ENCODE measurements at regions not wholly inside any gene's neighbourhood (a gene's known extent, or its start where the extent isn't known, plus 50 kb on each side); places are given as distances from the start of the nearest gene placed in this dataset.
"Not testable (repeated sequence)": the region's sequence is repeated elsewhere in the genome, so short reads cannot be mapped to it uniquely, and the experiment has no call there.

DNA sequence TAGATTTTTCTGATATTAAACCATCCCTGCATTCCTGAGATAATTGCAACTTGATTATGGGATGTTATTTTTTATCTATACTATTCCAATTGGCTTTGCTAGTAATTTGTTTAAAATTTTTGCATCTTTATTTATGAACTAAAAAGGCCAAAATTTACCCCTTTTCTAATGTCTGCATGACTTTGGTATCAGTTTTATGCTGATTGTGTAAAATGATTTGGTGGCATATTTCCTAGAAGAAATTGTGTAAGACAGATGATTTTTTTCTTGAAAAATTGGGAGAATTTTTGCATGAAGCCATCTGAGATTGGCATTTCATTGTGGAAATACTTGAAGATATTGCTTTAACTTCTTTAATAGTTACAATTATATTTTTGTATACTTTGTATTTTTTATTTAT, 183.8 kb upstream of the TBL1XR1 start:
- TF ChIP-seq, protein P1, sequence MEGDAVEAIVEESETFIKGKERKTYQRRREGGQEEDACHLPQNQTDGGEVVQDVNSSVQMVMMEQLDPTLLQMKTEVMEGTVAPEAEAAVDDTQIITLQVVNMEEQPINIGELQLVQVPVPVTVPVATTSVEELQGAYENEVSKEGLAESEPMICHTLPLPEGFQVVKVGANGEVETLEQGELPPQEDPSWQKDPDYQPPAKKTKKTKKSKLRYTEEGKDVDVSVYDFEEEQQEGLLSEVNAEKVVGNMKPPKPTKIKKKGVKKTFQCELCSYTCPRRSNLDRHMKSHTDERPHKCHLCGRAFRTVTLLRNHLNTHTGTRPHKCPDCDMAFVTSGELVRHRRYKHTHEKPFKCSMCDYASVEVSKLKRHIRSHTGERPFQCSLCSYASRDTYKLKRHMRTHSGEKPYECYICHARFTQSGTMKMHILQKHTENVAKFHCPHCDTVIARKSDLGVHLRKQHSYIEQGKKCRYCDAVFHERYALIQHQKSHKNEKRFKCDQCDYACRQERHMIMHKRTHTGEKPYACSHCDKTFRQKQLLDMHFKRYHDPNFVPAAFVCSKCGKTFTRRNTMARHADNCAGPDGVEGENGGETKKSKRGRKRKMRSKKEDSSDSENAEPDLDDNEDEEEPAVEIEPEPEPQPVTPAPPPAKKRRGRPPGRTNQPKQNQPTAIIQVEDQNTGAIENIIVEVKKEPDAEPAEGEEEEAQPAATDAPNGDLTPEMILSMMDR (IDR thresholded peaks at IDR 0.05; ENCODE audit: insufficient read depth, low read depth, low read length): no peak
- no peak for DNase-seq (ENCODE audit: low read depth)
- no peak overlapping the region for H3K4me3 ChIP-seq (ENCODE audit: low read depth, low read length)

DNA sequence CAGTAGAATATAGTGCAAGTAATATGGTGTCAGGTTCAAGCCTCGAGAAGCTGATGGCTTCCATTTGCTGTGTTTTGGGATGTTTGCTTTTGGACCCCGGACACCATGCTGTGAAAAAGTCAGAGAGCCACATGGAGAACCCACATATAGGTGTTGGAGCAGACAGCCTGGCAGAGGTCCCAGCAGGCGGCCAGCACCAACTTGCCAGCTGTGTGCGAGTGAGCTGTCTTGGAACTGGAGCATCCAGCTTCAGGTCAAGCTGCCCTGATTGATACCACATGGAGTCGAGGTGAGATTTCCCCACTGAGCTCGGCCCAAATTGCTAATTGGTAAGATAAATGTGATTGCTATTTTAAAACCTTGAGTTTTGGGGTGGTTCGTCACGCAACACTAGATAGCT, 185.7 kb upstream of the TBL1XR1 start:
- DNase-seq (ENCODE audit: low read depth): no peak
- H3K4me3 ChIP-seq (ENCODE audit: low read depth, low read length): no peak overlapping the region
- TF ChIP-seq, protein P1 (IDR thresholded peaks at IDR 0.05; ENCODE audit: insufficient read depth, low read depth, low read length): no peak

DNA sequence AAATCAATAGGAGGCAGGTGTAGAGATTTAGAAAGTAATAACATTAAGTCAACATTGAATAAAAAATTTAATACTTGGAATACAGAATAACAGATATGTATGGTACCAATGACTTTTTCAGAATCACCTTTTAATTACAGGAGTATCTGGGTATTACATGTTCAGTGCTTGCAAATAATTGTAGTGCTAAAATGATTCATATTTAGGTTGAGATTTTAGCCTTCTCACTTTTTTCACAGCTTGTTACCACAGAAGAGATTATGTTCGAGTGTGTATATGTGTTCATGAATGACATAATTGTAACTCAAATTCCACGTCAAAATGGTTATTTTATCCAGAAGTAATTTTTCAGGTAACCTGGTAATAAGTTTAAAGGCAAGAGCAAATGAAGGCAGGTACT, 187.9 kb upstream of the TBL1XR1 start:
- no peak for DNase-seq (ENCODE audit: low read depth)
- TF ChIP-seq, protein P1 (IDR thresholded peaks at IDR 0.05; ENCODE audit: insufficient read depth, low read depth, low read length): no peak
- no peak overlapping the region for H3K4me3 ChIP-seq (ENCODE audit: low read depth, low read length)

DNA sequence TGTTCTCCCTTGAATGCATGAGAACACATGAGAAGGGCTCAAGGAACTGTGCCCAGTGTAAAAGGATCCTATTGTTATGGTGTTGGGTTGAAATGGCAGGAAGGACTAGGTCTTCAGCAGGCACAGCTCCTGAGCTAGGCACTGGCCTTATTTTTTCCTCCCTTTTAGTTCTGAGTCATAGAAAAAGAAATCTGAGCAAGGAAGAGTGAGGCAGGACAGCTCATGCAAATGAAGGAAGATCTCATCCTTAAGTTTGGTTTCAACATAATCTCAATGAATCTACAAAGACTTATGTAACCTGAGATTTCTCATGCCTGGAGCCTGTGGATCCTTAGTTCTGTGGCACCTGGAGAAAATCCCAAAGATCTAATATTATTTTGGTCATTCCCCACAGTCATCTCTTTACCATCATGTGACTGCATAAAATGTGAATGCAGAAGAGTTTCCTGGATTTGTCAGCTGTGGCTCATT, 188.6 kb upstream of the TBL1XR1 start:
- DNase-seq (ENCODE audit: low read depth): peak; percentile 43
- TF ChIP-seq, protein P1 (IDR thresholded peaks at IDR 0.05; ENCODE audit: insufficient read depth, low read depth, low read length): no peak
- H3K4me3 ChIP-seq (ENCODE audit: low read depth, low read length): no peak overlapping the region

DNA sequence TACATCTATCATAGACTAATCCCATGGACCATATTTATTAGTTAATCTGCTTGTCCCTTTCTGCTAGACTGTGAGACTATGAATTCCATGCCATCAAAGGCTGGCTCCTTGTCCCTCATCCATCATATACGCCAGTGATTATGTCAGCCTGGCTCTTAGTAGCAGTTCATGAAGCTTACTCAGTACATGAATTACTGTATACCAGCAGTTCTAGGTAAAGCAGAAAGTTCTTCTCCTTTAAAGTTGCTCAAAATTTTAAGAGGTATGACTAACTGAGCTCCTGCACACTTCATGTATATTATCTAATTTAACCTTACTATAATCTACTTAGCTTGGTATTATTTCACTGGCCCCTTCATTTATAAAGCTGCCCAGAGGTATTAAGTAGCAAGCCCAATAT, 190.9 kb upstream of the TBL1XR1 start:
- H3K4me3 ChIP-seq (ENCODE audit: low read depth, low read length): no peak overlapping the region
- DNase-seq (ENCODE audit: low read depth): no peak
- TF ChIP-seq, protein P1 (IDR thresholded peaks at IDR 0.05; ENCODE audit: insufficient read depth, low read depth, low read length): no peak

DNA sequence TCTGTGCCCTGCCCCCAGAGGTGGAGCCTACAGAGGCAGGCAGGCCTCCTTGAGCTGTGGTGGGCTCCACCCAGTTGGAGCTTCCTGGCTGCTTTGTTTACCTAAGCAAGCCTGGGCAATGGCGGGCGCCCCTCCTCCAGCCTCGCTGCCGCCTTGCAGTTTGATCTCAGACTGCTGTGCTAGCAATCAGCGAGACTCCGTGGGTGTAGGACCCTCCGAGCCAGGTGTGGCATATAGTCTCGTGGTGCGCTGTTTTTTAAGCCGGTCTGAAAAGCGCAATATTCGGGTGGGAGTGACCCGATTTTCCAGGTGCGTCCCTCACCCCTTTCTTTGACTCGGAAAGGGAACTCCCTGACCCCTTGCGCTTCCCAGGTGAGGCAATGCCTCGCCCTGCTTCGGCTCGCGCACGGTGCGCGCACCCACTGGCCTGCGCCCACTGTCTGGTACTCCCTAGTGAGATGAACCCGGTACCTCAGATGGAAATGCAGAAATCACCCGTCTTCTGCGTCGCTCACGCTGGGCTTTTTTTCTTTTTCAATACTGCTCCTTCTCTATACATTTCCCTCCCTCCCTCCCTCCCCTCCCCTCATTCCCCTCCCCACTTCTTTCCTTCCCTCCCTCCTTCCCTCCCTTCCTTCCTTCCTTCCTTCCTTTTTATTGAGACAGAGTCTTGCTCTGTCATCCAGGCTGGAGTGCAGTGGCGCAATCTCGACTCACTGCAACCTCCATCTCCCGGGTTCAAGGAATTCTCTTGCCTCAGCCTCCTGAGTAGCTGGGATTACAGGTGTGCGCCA, 197.1 kb upstream of the TBL1XR1 start:
- H3K4me3 ChIP-seq (ENCODE audit: low read depth, low read length): peak overlapping the region; percentile 35
- DNase-seq (ENCODE audit: low read depth): not testable (repeated sequence)

DNA sequence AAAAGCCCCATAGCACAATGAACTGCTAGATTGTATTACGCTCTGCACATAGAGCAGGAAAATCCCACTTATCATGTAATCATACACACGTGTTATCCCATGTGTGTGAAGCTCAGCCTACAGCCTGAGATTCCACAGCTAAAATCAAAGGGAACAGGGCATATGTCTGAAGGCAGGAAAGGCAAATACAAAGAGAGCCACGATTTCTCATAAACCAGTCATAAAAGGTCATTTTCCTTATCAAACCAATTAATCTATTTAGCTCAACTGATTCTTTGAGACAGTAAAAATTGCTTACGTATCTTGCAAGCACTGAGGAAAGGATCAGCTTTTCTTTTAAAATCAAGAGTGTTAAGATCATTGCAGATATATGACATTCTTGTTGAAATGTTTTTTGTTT, 199.5 kb upstream of the TBL1XR1 start:
- TF ChIP-seq, protein P1 (IDR thresholded peaks at IDR 0.05; ENCODE audit: insufficient read depth, low read depth, low read length): no peak
- DNase-seq (ENCODE audit: low read depth): no peak
- H3K4me3 ChIP-seq (ENCODE audit: low read depth, low read length): no peak overlapping the region
